ENCODE measurements at regions not wholly inside any gene's neighbourhood (a gene's known extent, or its start where the extent isn't known, plus 50 kb on each side); places are given as distances from the start of the nearest gene placed in this dataset.

- 84% methylated on average over 3 of the region's 3 CpGs for WGBS
- H3K4me3 ChIP-seq (ENCODE audit: low read depth in 1 of 3, low read length in 3 of 3): no peak overlapping the region
- no peak for DNase-seq (ENCODE audit: low spot score)
These were observed 347.5 kb downstream of the PRL start for GRCh38 chr6:21949211-21949801.

GRCh38 chr6:21952367-21952766, 344.5 kb downstream of the PRL start:
- Histone ChIP-seq H3K4me3 (ENCODE audit: low read depth in 1 of 3, low read length in 3 of 3) (no peak overlapping the region), H3K27ac (ENCODE audit: low read depth in 1 of 2, low read length in 2 of 2) (no peak overlapping the region), H3K36me3 (ENCODE audit: control insufficient read depth in 4 of 4, insufficient read depth in 3 of 4, low read depth in 1 of 4, low read length in 3 of 4) (no peaks in the 10 kb centered on the region), H3K9ac (ENCODE audit: low read depth in 1 of 2, low read length in 2 of 2) (no peak overlapping the region), H3K4me1 (ENCODE audit: control insufficient read depth in 4 of 4, insufficient read depth in 4 of 4, low read length in 3 of 4) (peaks cover 0 to 4% (median 2%) of the 10 kb centered on the region in 4 donors), H3K27me3 (ENCODE audit: control insufficient read depth in 4 of 4, insufficient read depth in 4 of 4, low read length in 3 of 4) (no peaks in the 10 kb centered on the region), H3K9me3 (ENCODE audit: control insufficient read depth in 4 of 4, low read length in 3 of 4) (no peaks in the 10 kb centered on the region)
- no peak for TF ChIP-seq YY1 (IDR thresholded peaks at IDR 0.05)
- TF ChIP-seq, protein P1, sequence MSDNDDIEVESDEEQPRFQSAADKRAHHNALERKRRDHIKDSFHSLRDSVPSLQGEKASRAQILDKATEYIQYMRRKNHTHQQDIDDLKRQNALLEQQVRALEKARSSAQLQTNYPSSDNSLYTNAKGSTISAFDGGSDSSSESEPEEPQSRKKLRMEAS (IDR thresholded peaks at IDR 0.05): no peak
- no peak for TF ChIP-seq SP1 (IDR thresholded peaks at IDR 0.05)
- no peak for TF ChIP-seq FOXA1 (IDR thresholded peaks at IDR 0.05)
- TF ChIP-seq HNF4A (conservative IDR thresholded peaks at IDR 0.05): no peak
- TF ChIP-seq FOXA2 (IDR thresholded peaks at IDR 0.05): no peak
- no peak for DNase-seq (ENCODE audit: low spot score)
- 96% methylated on average over 7 of the region's 7 CpGs for WGBS

More at GRCh38 chr6:21949211-21949801, 347.5 kb downstream of the PRL start:
- Histone ChIP-seq H3K9me3 (ENCODE audit: control insufficient read depth in 4 of 4, low read length in 3 of 4) (no peaks in the 10 kb centered on the region), H3K27ac (ENCODE audit: low read depth in 1 of 2, low read length in 2 of 2) (no peak overlapping the region), H3K36me3 (ENCODE audit: control insufficient read depth in 4 of 4, insufficient read depth in 3 of 4, low read depth in 1 of 4, low read length in 3 of 4) (no peaks in the 10 kb centered on the region), H3K27me3 (ENCODE audit: control insufficient read depth in 4 of 4, insufficient read depth in 4 of 4, low read length in 3 of 4) (no peaks in the 10 kb centered on the region), H3K9ac (ENCODE audit: low read depth in 1 of 2, low read length in 2 of 2) (no peak overlapping the region), H3K4me1 (ENCODE audit: control insufficient read depth in 4 of 4, insufficient read depth in 4 of 4, low read length in 3 of 4) (peaks cover 0 to 4% (median 2%) of the 10 kb centered on the region in 4 donors)
- no peak for TF ChIP-seq ATF3 (IDR thresholded peaks at IDR 0.05)
- TF ChIP-seq FOXA2 (IDR thresholded peaks at IDR 0.05): no peak
- TF ChIP-seq FOXA1 (IDR thresholded peaks at IDR 0.05): no peak
- no peak for TF ChIP-seq EGR1 (IDR thresholded peaks at IDR 0.05; ENCODE audit: low read depth in 2 of 2)
- TF ChIP-seq, protein P2, sequence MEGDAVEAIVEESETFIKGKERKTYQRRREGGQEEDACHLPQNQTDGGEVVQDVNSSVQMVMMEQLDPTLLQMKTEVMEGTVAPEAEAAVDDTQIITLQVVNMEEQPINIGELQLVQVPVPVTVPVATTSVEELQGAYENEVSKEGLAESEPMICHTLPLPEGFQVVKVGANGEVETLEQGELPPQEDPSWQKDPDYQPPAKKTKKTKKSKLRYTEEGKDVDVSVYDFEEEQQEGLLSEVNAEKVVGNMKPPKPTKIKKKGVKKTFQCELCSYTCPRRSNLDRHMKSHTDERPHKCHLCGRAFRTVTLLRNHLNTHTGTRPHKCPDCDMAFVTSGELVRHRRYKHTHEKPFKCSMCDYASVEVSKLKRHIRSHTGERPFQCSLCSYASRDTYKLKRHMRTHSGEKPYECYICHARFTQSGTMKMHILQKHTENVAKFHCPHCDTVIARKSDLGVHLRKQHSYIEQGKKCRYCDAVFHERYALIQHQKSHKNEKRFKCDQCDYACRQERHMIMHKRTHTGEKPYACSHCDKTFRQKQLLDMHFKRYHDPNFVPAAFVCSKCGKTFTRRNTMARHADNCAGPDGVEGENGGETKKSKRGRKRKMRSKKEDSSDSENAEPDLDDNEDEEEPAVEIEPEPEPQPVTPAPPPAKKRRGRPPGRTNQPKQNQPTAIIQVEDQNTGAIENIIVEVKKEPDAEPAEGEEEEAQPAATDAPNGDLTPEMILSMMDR (IDR thresholded peaks at IDR 0.05; ENCODE audit: low read depth, low read length, missing input control): no peak
- no peak for TF ChIP-seq YY1 (IDR thresholded peaks at IDR 0.05)
- no peak for TF ChIP-seq NR2F2 (IDR thresholded peaks at IDR 0.05)
- TF ChIP-seq SP1 (IDR thresholded peaks at IDR 0.05): no peak

DNA sequence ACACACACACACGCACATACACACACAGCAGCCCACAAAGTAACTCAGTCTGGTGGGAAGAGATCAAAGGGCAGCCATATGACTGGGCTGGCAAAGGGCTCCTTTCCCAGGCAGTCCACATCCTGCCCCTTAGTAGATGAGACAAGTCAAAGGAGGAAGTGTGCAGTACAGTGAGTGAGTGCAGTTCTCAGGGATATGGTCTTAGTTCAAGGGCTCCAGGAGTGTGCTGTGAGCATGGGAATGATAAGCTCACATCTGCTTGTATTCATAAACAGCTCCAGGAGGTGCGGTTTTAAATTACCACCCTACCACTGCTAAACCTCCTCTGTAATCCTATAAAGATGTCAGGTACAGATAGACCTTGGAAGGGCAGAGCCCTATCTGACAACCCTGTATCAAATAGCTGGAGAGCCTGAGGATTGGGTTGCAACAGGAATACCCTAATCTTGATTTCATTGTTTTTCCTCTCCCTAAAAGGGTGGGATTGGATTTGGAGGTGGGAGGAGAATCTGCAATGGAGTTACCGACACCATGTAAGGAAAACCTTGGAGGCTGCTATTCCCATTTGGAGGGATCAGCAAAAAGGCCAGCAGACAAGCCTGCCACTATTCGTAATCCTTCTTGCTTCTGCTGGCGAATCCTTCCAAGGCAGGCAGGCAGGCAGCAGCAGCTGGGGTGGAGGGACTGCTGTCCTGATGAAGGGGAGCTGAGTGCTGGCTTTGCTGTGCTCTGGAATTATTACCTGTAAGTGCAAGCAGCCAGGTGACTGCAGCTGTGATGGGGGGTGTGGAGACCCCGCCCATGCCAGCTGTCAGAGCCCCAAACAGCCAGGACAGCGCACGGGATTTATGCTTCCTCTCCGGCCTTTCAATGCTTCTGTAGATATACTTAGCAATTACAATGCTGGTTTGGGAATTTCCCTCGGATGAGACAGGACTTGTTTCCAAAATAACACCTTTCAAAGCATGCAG, 342.7 kb downstream of the PRL start:
- Histone ChIP-seq H3K27ac (ENCODE audit: low read depth in 1 of 2, low read length in 2 of 2) (no peak overlapping the region), H3K4me3 (ENCODE audit: low read depth in 1 of 3, low read length in 3 of 3) (no peak overlapping the region), H3K9ac (ENCODE audit: low read depth in 1 of 2, low read length in 2 of 2) (no peak overlapping the region), H3K27me3 (ENCODE audit: control insufficient read depth in 4 of 4, insufficient read depth in 4 of 4, low read length in 3 of 4) (no peaks in the 10 kb centered on the region), H3K9me3 (ENCODE audit: control insufficient read depth in 4 of 4, low read length in 3 of 4) (no peaks in the 10 kb centered on the region), H3K4me1 (ENCODE audit: control insufficient read depth in 4 of 4, insufficient read depth in 4 of 4, low read length in 3 of 4) (peaks cover 0 to 4% (median 2%) of the 10 kb centered on the region in 4 donors), H3K36me3 (ENCODE audit: control insufficient read depth in 4 of 4, insufficient read depth in 3 of 4, low read depth in 1 of 4, low read length in 3 of 4) (no peaks in the 10 kb centered on the region)
- DNase-seq (ENCODE audit: low spot score): no peak
- TF ChIP-seq JUND (IDR thresholded peaks at IDR 0.05) (no peak), RXRA (IDR thresholded peaks at IDR 0.05) (no peak), HNF4A (conservative IDR thresholded peaks at IDR 0.05) (no peak), ATF3 (IDR thresholded peaks at IDR 0.05) (no peak), NR2F2 (IDR thresholded peaks at IDR 0.05) (peak; percentile 78), EGR1 (IDR thresholded peaks at IDR 0.05; ENCODE audit: low read depth in 2 of 2) (no peak)
- TF ChIP-seq, protein P1 (IDR thresholded peaks at IDR 0.05): no peak
- WGBS: 66% methylated on average over 10 of the region's 10 CpGs
